Tibial artery (tissue), 4 donors: ENCODE measurements at regions not wholly inside any gene's neighbourhood (a gene's known extent, or its start where the extent isn't known, plus 50 kb on each side); places are given as distances from the start of the nearest gene placed in this dataset.

Experiments
- DNase-seq, 2 donors: peaks; one replicate each; pipeline ENCODE4 v3.0.0-alpha.2; 2019
- H3K27ac ChIP-seq, 2 donors: fragments of 200-600 bp; sonication (generic) in 1 of 2; 1 replicate in 1 of 2; 2 replicates in 1 of 2; pipeline ENCODE4 v1.5.1; 2018 to 2019; ENCODE audit warnings: mild to moderate bottlenecking in 1 of 2
- H3K27me3 ChIP-seq, 2 donors: fragments of 200-600 bp; sonication (generic) in 1 of 2; one replicate each; pipeline versions ENCODE4 v1.5.1 to v1.6.0; 2016 to 2019
- H3K36me3 ChIP-seq, 3 donors: fragments of 200-600 bp; sonication (generic) in 2 of 3; one replicate each; pipeline ENCODE4 v1.5.1; 2016 to 2019; ENCODE audit warnings: mild to moderate bottlenecking in 2 of 3
- H3K4me1 ChIP-seq, 4 donors: fragments of 200-600 bp; sonication (generic) in 2 of 4; 1 replicate in 3 of 4; 2 replicates in 1 of 4; pipeline ENCODE4 v1.5.1; 2016 to 2019
- H3K4me3 ChIP-seq, 2 donors: fragments of 200-600 bp; sonication (generic) in 1 of 2; 1 replicate in 1 of 2; 2 replicates in 1 of 2; pipeline ENCODE4 v1.5.1; 2018 to 2019; ENCODE audit warnings: mild to moderate bottlenecking in 2 of 2
- H3K9me3 ChIP-seq, 3 donors: fragments of 200-600 bp; sonication (generic) in 1 of 3; one replicate each; pipeline ENCODE4 v1.5.1; 2016 to 2019
- intact Hi-C: fragments of 100-400 bp; cut with DNase I; formaldehyde crosslinking; loops from one replicate; pipeline ENCODE4 v1.15.0; 2023; ENCODE audit warnings: low total_unique reads
- TF ChIP-seq, protein P1 (sequence below), 2 experiments: fragments of 200-600 bp in 1 of 2; fragments of 450-650 bp in 1 of 2; IDR thresholded peaks; one replicate each; pipeline ENCODE4 v1.5.1; 2017 to 2019; ENCODE audit warnings: antibody characterized with exemption in 2 of 2, mild to moderate bottlenecking in 1 of 2, moderate library complexity in 1 of 2

DNA sequence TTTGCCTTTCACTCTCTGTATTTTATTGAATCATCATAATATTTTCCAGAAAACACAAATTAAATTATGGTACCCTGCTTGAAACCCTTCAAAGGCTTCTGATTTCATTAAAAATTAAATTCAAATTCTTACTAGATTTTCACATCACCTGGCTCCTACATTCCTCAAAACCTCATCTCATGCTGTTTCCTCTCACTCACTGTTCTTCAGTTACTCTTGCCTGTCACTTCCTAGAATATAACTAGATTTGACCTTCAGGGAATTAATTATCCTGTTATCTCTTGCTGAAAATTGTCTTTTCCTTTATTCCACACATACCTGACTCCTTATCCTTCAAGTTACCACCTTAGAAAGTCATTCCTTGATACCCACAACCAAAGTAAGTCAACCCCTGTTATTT lies 2294.7 kb downstream of the PCDH9 start:
- intact Hi-C loops, result no loop called here
- no peak for DNase-seq
- Histone ChIP-seq H3K36me3 (no peaks in the 10 kb centered on the region), H3K9me3 (no peaks in the 10 kb centered on the region), H3K27ac (no peak overlapping the region), H3K27me3 (no peaks in the 10 kb centered on the region), H3K4me3 (no peak overlapping the region), H3K4me1 (no peaks in the 10 kb centered on the region)
- TF ChIP-seq, protein P1, sequence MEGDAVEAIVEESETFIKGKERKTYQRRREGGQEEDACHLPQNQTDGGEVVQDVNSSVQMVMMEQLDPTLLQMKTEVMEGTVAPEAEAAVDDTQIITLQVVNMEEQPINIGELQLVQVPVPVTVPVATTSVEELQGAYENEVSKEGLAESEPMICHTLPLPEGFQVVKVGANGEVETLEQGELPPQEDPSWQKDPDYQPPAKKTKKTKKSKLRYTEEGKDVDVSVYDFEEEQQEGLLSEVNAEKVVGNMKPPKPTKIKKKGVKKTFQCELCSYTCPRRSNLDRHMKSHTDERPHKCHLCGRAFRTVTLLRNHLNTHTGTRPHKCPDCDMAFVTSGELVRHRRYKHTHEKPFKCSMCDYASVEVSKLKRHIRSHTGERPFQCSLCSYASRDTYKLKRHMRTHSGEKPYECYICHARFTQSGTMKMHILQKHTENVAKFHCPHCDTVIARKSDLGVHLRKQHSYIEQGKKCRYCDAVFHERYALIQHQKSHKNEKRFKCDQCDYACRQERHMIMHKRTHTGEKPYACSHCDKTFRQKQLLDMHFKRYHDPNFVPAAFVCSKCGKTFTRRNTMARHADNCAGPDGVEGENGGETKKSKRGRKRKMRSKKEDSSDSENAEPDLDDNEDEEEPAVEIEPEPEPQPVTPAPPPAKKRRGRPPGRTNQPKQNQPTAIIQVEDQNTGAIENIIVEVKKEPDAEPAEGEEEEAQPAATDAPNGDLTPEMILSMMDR (IDR thresholded peaks at IDR 0.05), result no peak

DNA sequence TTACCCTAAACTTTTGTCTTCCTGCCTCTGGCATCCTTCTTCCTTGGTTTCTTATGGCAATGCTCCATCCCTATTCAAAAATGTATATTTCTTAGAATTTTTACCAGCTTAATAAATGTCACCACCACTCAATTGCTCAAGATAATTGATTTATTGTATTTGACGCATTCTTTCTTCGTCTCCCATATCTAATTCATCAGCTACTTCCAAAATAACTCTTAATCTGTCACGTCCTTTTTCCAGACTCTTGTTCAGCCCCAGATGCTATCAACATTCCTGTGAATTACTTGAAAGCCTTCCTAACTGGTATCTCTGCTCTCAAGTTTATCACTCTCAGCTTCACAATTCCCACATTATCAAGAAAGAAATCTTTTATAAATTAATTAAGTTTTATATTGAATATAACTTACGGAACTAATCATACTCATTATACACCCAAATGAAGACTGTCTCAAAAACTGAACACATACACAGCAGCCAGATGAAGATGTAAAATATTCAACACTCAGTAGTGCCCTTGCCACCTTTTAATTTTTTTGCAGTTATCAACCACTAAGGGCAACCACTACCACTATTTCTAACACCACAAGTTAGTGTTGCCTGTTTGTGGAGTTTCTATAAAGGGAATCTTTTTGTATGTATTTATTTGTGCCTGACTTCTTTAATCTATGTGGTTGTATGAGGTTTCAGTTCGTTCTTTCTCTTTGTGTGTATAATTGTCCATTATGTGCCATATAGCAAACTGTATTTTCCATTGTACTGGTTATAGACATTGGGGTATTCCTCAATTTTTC lies 2295.4 kb downstream of the PCDH9 start:
- no peak overlapping the region for H3K27ac ChIP-seq
- no peaks in the 10 kb centered on the region for H3K9me3 ChIP-seq
- no peaks in the 10 kb centered on the region for H3K4me1 ChIP-seq
- H3K27me3 ChIP-seq, result no peaks in the 10 kb centered on the region
- no peaks in the 10 kb centered on the region for H3K36me3 ChIP-seq
- TF ChIP-seq, protein P1 (IDR thresholded peaks at IDR 0.05), result no peak
- intact Hi-C loops, result no loop called here
- DNase-seq, result no peak
- H3K4me3 ChIP-seq, result no peak overlapping the region

DNA sequence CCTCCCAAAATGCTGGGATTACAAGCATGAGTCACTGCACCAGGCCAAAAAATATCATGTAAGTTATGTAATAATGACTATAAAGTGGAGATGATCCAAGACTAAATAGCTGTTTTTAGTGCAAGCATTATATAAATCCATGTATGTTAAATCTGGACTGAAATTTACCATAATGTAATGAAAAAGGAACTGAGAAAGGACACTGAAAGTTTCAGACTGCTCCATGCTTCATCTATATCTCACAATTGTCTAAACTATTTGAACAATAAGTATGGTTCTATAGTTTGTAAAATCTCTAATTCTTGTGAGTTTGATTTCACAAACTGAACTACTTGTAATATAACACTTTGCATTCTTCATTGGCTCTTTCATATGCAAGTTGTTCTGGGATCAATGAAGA lies 2299.5 kb downstream of the PCDH9 start:
- no peak for DNase-seq
- Histone ChIP-seq H3K9me3 (no peaks in the 10 kb centered on the region), H3K4me3 (no peak overlapping the region), H3K4me1 (no peaks in the 10 kb centered on the region), H3K36me3 (no peaks in the 10 kb centered on the region), H3K27me3 (no peaks in the 10 kb centered on the region), H3K27ac (no peak overlapping the region)
- intact Hi-C loops, result no loop called here
- TF ChIP-seq, protein P1 (IDR thresholded peaks at IDR 0.05), result no peak

DNA sequence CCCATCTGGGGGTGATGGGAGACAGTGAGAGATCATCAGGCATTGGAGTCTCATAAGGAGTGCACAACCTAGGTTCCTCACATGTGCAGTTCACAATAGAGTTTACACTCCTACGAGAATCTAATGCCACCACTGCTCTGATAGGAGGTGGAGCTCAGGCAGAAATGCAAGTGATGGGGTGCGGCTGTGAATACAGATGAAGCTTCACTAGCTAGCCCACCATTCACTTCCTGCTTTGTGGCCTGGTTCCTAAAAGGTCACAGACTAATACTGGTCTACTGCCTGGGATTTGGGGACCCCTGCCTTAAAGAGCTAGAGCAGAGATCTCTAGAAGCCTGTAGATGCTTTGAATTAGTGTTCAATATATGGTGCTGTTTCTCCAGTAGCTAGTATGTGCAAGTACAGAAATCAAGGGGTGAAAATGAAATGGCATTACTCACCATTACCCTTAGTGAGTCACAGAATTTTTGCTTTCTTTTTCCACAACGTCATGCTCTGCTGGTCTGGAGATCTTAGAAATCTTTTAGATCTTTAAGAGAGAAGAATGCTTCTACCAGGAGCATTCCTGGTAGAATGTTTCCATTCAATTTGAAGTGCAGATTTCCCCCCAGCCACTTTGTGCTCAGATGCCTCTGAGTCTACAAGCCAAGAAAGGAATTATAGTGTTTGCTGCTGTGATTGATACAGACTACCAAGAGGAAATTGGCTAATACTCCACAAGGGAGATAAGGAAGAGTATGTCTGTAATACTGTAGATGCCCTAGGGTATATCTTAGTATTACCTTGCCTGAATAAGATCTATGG lies 2301.2 kb downstream of the PCDH9 start:
- Histone ChIP-seq H3K4me1 (no peaks in the 10 kb centered on the region), H3K36me3 (no peaks in the 10 kb centered on the region), H3K9me3 (no peaks in the 10 kb centered on the region), H3K4me3 (no peak overlapping the region), H3K27me3 (no peaks in the 10 kb centered on the region), H3K27ac (no peak overlapping the region)
- DNase-seq, result no peak
- intact Hi-C loops, result no loop called here
- TF ChIP-seq, protein P1 (IDR thresholded peaks at IDR 0.05), result no peak

DNA sequence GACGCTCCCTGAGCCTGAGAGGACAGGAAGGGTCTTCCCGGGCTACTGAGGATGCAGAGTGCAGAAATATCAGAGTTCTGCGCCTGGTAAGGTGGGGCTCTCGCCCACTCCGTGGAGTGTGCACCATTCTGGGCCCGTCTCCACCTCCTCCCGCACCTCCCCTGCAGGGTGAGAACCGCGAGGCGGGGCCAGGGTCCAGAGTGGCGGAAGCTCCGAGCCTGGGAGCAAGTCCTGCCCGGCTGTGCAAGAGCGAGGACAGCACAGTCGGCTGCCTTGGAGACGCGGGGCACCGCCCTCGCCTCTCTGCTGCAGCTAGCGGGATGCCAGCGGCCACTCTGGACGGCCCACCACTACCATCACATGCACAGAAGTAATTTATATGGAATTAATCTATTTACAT lies 2304.4 kb downstream of the PCDH9 start:
- Histone ChIP-seq H3K27ac (no peak overlapping the region), H3K4me3 (no peak overlapping the region), H3K4me1 (no peaks in the 10 kb centered on the region), H3K9me3 (no peaks in the 10 kb centered on the region), H3K36me3 (no peaks in the 10 kb centered on the region), H3K27me3 (no peaks in the 10 kb centered on the region)
- DNase-seq, result no peak
- intact Hi-C loops, result no loop called here
- TF ChIP-seq, protein P1 (IDR thresholded peaks at IDR 0.05), result no peak
